WERI-Rb-1 (cell line): ENCODE measurements at regions not wholly inside any gene's neighbourhood (a gene's known extent, or its start where the extent isn't known, plus 50 kb on each side); places are given as distances from the start of the nearest gene placed in this dataset.

ENCODE experiments used
- DNase-seq: peaks from one replicate; pipeline ENCODE4 v3.0.0-alpha.2; 2020
- H3K27ac ChIP-seq: fragments of 250-450 bp; sonication (Bioruptor Pico); 2 replicates; pipeline ENCODE4 v1.5.1; 2020; ENCODE audit warnings: mild to moderate bottlenecking, moderate library complexity
- H3K27me3 ChIP-seq: fragments of 250-450 bp; sonication (Bioruptor Pico); 2 replicates; pipeline ENCODE4 v1.5.1; 2021; ENCODE audit warnings: mild to moderate bottlenecking, low read depth, moderate library complexity; ENCODE audit not compliant: insufficient read depth, severe bottlenecking
- H3K36me3 ChIP-seq: fragments of 250-450 bp; sonication (Bioruptor Pico); 2 replicates; pipeline ENCODE4 v1.5.1; 2020; ENCODE audit warnings: mild to moderate bottlenecking, moderate library complexity
- H3K4me3 ChIP-seq: 2 replicates; pipeline ENCODE4 v1.5.1; 2011; ENCODE audit warnings: low read depth, mild to moderate bottlenecking, control low read depth, low read length
- H3K9me3 ChIP-seq: fragments of 250-450 bp; sonication (Bioruptor Pico); 2 replicates; pipeline ENCODE4 v1.5.1; 2021; ENCODE audit warnings: mild to moderate bottlenecking, moderate library complexity; ENCODE audit not compliant: severe bottlenecking
- CTCF ChIP-seq: IDR thresholded peaks from 2 replicates; pipeline ENCODE4 v1.5.1; 2011; ENCODE audit warnings: low read depth, mild to moderate bottlenecking, control low read depth, inconsistent platforms, low read length

GRCh38 chr6:168387911-168388310, 53.1 kb upstream of the SMOC2 start:
- DNase-seq: no peak
- H3K4me3 ChIP-seq: no peak overlapping the region
- no peak overlapping the region for H3K27ac ChIP-seq
- no peaks in the 10 kb centered on the region for H3K36me3 ChIP-seq
- no peaks in the 10 kb centered on the region for H3K9me3 ChIP-seq
- H3K27me3 ChIP-seq: no peaks in the 10 kb centered on the region
- no peak for TF ChIP-seq CTCF

GRCh38 chr6:168388641-168389633, 52.0 kb upstream of the SMOC2 start:
- TF ChIP-seq CTCF: no peak
- DNase-seq: no peak
- Histone ChIP-seq H3K27ac (no peak overlapping the region), H3K36me3 (no peaks in the 10 kb centered on the region), H3K4me3 (no peak overlapping the region), H3K9me3 (no peaks in the 10 kb centered on the region), H3K27me3 (no peaks in the 10 kb centered on the region)

GRCh38 chr6:168390749-168391420, 50.1 kb upstream of the SMOC2 start:
- DNase-seq: no peak
- TF ChIP-seq CTCF: no peak
- no peaks in the 10 kb centered on the region for H3K27me3 ChIP-seq

More at GRCh38 chr6:168390749-168391420, 50.1 kb upstream of the SMOC2 start:
- Histone ChIP-seq H3K27ac (no peak overlapping the region), H3K4me3 (no peak overlapping the region), H3K9me3 (no peaks in the 10 kb centered on the region), H3K36me3 (no peaks in the 10 kb centered on the region)
